ENCODE measurements at regions not wholly inside any gene's neighbourhood (a gene's known extent, or its start where the extent isn't known, plus 50 kb on each side); places are given as distances from the start of the nearest gene placed in this dataset.

- TF ChIP-seq POLR2A (IDR thresholded peaks at IDR 0.05; ENCODE audit: low read length): no peak
- TF ChIP-seq, protein P1, sequence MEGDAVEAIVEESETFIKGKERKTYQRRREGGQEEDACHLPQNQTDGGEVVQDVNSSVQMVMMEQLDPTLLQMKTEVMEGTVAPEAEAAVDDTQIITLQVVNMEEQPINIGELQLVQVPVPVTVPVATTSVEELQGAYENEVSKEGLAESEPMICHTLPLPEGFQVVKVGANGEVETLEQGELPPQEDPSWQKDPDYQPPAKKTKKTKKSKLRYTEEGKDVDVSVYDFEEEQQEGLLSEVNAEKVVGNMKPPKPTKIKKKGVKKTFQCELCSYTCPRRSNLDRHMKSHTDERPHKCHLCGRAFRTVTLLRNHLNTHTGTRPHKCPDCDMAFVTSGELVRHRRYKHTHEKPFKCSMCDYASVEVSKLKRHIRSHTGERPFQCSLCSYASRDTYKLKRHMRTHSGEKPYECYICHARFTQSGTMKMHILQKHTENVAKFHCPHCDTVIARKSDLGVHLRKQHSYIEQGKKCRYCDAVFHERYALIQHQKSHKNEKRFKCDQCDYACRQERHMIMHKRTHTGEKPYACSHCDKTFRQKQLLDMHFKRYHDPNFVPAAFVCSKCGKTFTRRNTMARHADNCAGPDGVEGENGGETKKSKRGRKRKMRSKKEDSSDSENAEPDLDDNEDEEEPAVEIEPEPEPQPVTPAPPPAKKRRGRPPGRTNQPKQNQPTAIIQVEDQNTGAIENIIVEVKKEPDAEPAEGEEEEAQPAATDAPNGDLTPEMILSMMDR (IDR thresholded peaks at IDR 0.05): no peak
- TF ChIP-seq JUN (IDR thresholded peaks at IDR 0.05): no peak
These were observed 411.5 kb downstream of the RASEF start for GRCh38 chr9:82651474-82651873.

Measured in A549 (cell line).